Brain microvascular endothelial cell (primary cell): ENCODE measurements at regions not wholly inside any gene's neighbourhood (a gene's known extent, or its start where the extent isn't known, plus 50 kb on each side); places are given as distances from the start of the nearest gene placed in this dataset.

ENCODE experiments used
- DNase-seq: peaks from one replicate; pipeline ENCODE4 v3.0.0-alpha.2; 2020
- H3K27ac ChIP-seq: fragments of 250-450 bp; sonication (Bioruptor Pico); 2 replicates; pipeline ENCODE4 v1.5.1; 2020; ENCODE audit warnings: mild to moderate bottlenecking, moderate library complexity
- H3K27me3 ChIP-seq: fragments of 250-450 bp; sonication (Bioruptor Pico); replicated peaks from 2 replicates; pipeline ENCODE4 v1.5.1; 2020; ENCODE audit warnings: mild to moderate bottlenecking
- H3K36me3 ChIP-seq: fragments of 250-450 bp; sonication (Bioruptor Pico); replicated peaks from 2 replicates; pipeline ENCODE4 v1.5.1; 2020; ENCODE audit warnings: mild to moderate bottlenecking
- H3K4me3 ChIP-seq: 2 replicates; pipeline ENCODE4 v1.5.1; 2011; ENCODE audit warnings: low read depth, mild to moderate bottlenecking, control low read depth, low read length, moderate library complexity
- CTCF ChIP-seq: IDR thresholded peaks from 2 replicates; pipeline ENCODE4 v1.5.1; 2011; ENCODE audit warnings: low read depth, mild to moderate bottlenecking, moderate library complexity, low read length, control low read depth, inconsistent platforms; ENCODE audit errors: missing control alignments
- in situ Hi-C: cut with HindIII; loops from 2 replicates; pipeline ENCODE4 v1.10.0; 2017; ENCODE audit warnings: low sequenced_read_pairs, low pct_ligation_motif_present

GRCh38 chr18:56522816-56523215, 115.6 kb downstream of the TXNL1 start:
- no peak for TF ChIP-seq CTCF

GRCh38 chr18:56521263-56521662, 117.1 kb downstream of the TXNL1 start:
- H3K27ac ChIP-seq: no peak overlapping the region
- no peak overlapping the region for H3K4me3 ChIP-seq
- no peaks in the 10 kb centered on the region for H3K27me3 ChIP-seq
- no peak for TF ChIP-seq CTCF
- DNase-seq: no peak
- H3K36me3 ChIP-seq: no peaks in the 10 kb centered on the region
- in situ Hi-C loops: no loop called here

More at GRCh38 chr18:56522816-56523215, 115.6 kb downstream of the TXNL1 start:
- no peak overlapping the region for H3K27ac ChIP-seq
- DNase-seq: peak; percentile 3
- H3K4me3 ChIP-seq: no peak overlapping the region
- no peaks in the 10 kb centered on the region for H3K36me3 ChIP-seq
- in situ Hi-C loops: no loop called here
- H3K27me3 ChIP-seq: no peaks in the 10 kb centered on the region

GRCh38 chr18:56517761-56518160, 120.6 kb downstream of the TXNL1 start:
- Histone ChIP-seq H3K4me3 (no peak overlapping the region), H3K36me3 (no peaks in the 10 kb centered on the region), H3K27me3 (no peaks in the 10 kb centered on the region), H3K27ac (no peak overlapping the region)
- TF ChIP-seq CTCF: no peak
- no peak for DNase-seq
- in situ Hi-C loops: no loop called here

- no peak for DNase-seq
- H3K4me3 ChIP-seq: no peak overlapping the region
- no peak for TF ChIP-seq CTCF
- in situ Hi-C loops: no loop called here
- no peaks in the 10 kb centered on the region for H3K36me3 ChIP-seq
- no peaks in the 10 kb centered on the region for H3K27me3 ChIP-seq
- no peak overlapping the region for H3K27ac ChIP-seq
Measured at GRCh38 chr18:56517196-56517595, 121.2 kb downstream of the TXNL1 start.

- in situ Hi-C loops: no loop called here
- TF ChIP-seq CTCF: no peak
- Histone ChIP-seq H3K27me3 (no peaks in the 10 kb centered on the region), H3K36me3 (no peaks in the 10 kb centered on the region), H3K4me3 (no peak overlapping the region), H3K27ac (no peak overlapping the region)
- no peak for DNase-seq
Measured at GRCh38 chr18:56516789-56517188, 121.6 kb downstream of the TXNL1 start.

GRCh38 chr18:56515522-56515921, 122.9 kb downstream of the TXNL1 start:
- no peak for TF ChIP-seq CTCF
- Histone ChIP-seq H3K27ac (no peak overlapping the region), H3K27me3 (no peaks in the 10 kb centered on the region), H3K4me3 (no peak overlapping the region), H3K36me3 (no peaks in the 10 kb centered on the region)
- DNase-seq: no peak
- in situ Hi-C loops: no loop called here
